Bronchial epithelial cell (primary cell): ENCODE measurements at regions not wholly inside any gene's neighbourhood (a gene's known extent, or its start where the extent isn't known, plus 50 kb on each side); places are given as distances from the start of the nearest gene placed in this dataset.

ENCODE experiments used
- DNase-seq: peaks from one replicate; pipeline ENCODE4 v3.0.0-alpha.2; 2010; ENCODE audit warnings: low read depth
- FAIRE-seq: peaks from 2 replicates; lab custom pipeline; 2011; peaks lifted over from hg19 to GRCh38; lab: Jason Lieb, UNC
- H3K27me3 ChIP-seq: 2 replicates; pipeline ENCODE4 v1.5.1; 2011; ENCODE audit warnings: low read length; ENCODE audit not compliant: control insufficient read depth, insufficient read depth
- H3K36me3 ChIP-seq: 2 replicates; pipeline ENCODE4 v1.5.1; 2011; ENCODE audit warnings: low read length; ENCODE audit not compliant: control insufficient read depth, insufficient read depth
- H3K4me3 ChIP-seq: 2 replicates; pipeline ENCODE4 v1.5.1; 2011; ENCODE audit warnings: mild to moderate bottlenecking, low read depth, low read length, control low read depth
- CTCF ChIP-seq: IDR thresholded peaks from 2 replicates; pipeline ENCODE4 v1.5.1; 2011; ENCODE audit warnings: mild to moderate bottlenecking, moderate library complexity, low read length, control low read depth, inconsistent platforms; ENCODE audit not compliant: insufficient read depth, severe bottlenecking

- no peak for DNase-seq
- Histone ChIP-seq H3K36me3 (no peaks in the 10 kb centered on the region), H3K27me3 (no peaks in the 10 kb centered on the region), H3K4me3 (no peak overlapping the region)
- TF ChIP-seq CTCF = no peak
- FAIRE-seq = no peak
These were observed 248.5 kb upstream of the CXXC4 start for GRCh38 chr4:104743215-104743653.

GRCh38 chr4:104747635-104748034, 252.9 kb upstream of the CXXC4 start:
- no peak for FAIRE-seq
- DNase-seq = peak; percentile 61
- Histone ChIP-seq H3K27me3 (no peaks in the 10 kb centered on the region), H3K36me3 (no peaks in the 10 kb centered on the region), H3K4me3 (no peak overlapping the region)
- no peak for TF ChIP-seq CTCF

GRCh38 chr4:104749062-104749461, 254.4 kb upstream of the CXXC4 start:
- TF ChIP-seq CTCF = no peak
- DNase-seq (peak; percentile 63), FAIRE-seq (no peak)
- Histone ChIP-seq H3K4me3 (no peak overlapping the region), H3K27me3 (no peaks in the 10 kb centered on the region), H3K36me3 (no peaks in the 10 kb centered on the region)

GRCh38 chr4:104750008-104750407, 255.3 kb upstream of the CXXC4 start:
- DNase-seq (no peak), FAIRE-seq (no peak)
- no peak overlapping the region for H3K4me3 ChIP-seq
- TF ChIP-seq CTCF = no peak
- no peaks in the 10 kb centered on the region for H3K36me3 ChIP-seq
- H3K27me3 ChIP-seq = no peaks in the 10 kb centered on the region

- H3K4me3 ChIP-seq = no peak overlapping the region
- TF ChIP-seq CTCF = no peak
- no peaks in the 10 kb centered on the region for H3K36me3 ChIP-seq
- no peak for FAIRE-seq
- H3K27me3 ChIP-seq = no peaks in the 10 kb centered on the region
- DNase-seq = peak; percentile 64
These were observed 256.8 kb upstream of the CXXC4 start for GRCh38 chr4:104751468-104751867.

- H3K4me3 ChIP-seq = no peak overlapping the region
- H3K27me3 ChIP-seq = no peaks in the 10 kb centered on the region
- no peak for FAIRE-seq
- TF ChIP-seq CTCF = no peak
- DNase-seq = peak; percentile 47
- H3K36me3 ChIP-seq = no peaks in the 10 kb centered on the region
These were observed 257.6 kb upstream of the CXXC4 start for GRCh38 chr4:104752337-104752736.
